GM21447 (cell line): ENCODE measurements at regions not wholly inside any gene's neighbourhood (a gene's known extent, or its start where the extent isn't known, plus 50 kb on each side); places are given as distances from the start of the nearest gene placed in this dataset.

Experiments used
- ATAC-seq: cut with Tn5 transposase; IDR thresholded peaks from one replicate; pipeline ENCODE4 v1.9.1; 2021; ENCODE audit not compliant: unreplicated experiment

GRCh38 chr4:151829309-151829708 lies 68.5 kb upstream of the GATB start:
- ATAC-seq = no peak

DNA sequence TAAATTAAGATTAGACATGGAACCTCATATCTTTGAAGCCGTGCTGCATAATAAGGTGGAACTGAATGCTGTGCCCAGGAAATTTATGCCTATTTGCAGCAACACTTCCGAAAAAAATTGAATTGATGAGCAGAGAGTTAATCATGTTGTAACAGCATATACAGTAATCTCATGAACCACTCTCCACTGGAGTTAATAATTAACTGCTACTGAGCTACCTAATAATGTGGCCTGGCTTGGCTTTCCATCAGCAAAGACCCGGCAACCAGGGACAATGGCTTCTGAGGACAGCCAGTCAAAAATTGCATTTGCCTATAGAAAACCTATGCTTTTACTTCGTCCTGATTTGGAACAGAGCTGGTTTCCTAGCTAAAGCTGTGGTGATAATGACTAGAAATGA lies 63.8 kb upstream of the GATB start:
- ATAC-seq = no peak

DNA sequence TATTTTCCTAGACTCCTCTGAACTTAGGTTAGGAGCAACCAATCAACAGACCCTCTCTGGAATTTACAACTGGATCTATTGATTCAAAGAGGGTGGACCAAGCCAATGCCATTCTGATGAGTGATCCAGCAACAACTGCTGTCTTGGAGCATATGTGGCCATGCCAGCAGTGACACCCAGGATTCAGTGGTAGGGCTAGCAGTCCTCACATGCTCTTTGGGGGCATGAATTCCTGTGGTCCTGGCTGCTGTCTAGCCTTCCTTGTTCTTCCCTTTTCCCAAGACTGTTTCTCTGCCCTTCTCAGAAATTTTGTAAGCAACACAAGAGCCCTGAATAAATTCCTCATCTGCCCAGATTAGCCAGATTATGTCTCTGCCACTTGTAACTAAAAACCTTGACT lies 61.5 kb upstream of the GATB start:
- no peak for ATAC-seq

- no peak for ATAC-seq
Observed at GRCh38 chr4:151820004-151820403, 59.2 kb upstream of the GATB start.

DNA sequence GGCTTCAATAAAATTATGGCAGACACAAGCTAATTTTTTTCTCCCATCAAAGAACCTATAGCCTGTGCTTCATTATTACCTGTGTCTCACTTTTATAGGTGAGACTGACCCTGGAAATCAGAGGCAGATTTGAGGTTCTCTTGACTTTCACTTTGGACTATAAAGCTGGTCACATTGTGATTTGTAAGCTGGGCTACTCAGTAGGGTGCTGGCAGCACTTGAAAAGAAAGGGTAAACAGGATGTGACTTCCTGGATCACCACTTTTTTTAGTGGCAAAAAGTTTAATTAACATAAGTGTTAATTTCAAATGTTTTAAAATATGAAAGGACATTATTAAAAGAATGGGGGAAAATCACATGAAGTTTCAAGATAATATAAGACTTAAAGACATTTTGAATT lies 50.6 kb upstream of the GATB start:
- no peak for ATAC-seq
